Hypothalamus (tissue), 51 donors: ENCODE measurements at regions not wholly inside any gene's neighbourhood (a gene's known extent, or its start where the extent isn't known, plus 50 kb on each side); places are given as distances from the start of the nearest gene placed in this dataset.
A peak's percentile ranks its signal among the peaks of the same experiment; 100 is the strongest.
"Not testable (repeated sequence)": the region's sequence is repeated elsewhere in the genome, so short reads cannot be mapped to it uniquely, and the experiment has no call there.

ENCODE experiments used
- DNase-seq, 51 donors: peaks; one replicate each; lab custom pipeline; 2025; lab: John Stamatoyannopoulos, UW

DNA sequence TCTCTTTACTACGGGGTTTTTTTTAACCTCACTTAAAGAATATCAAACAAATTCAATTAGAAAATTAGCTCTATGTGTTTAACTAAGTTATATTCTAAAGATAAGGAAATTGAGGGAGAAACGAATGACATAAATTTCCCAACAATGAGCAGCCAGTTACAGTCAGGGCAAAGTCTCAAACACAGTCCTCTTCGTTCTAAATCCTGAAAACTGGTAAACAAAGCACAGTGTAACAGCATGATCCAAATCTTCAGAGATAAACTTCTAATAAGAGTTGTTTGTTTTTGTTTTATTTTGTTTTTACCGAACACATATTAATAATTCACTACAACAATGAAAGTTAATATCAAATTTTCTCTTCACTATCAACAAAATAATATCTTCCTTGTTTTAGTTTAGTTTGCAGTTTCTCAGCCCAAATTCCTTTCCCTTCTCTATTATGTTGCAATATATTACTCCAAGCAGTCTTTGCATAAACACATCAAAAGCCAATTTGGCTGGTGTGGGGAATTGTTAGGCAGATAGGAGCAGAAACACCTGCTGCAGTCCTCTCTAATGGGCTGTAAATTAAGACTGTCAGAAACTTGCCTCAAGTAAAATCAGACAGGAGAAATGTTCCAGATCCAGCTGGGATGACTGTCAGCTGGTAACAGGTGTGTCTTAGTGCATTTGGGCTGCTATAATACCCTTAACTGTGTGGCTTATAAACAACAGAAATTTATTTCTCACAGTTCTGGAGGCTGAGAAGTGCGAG, 106.5 kb upstream of the SGCG start:
- no peak for DNase-seq

DNA sequence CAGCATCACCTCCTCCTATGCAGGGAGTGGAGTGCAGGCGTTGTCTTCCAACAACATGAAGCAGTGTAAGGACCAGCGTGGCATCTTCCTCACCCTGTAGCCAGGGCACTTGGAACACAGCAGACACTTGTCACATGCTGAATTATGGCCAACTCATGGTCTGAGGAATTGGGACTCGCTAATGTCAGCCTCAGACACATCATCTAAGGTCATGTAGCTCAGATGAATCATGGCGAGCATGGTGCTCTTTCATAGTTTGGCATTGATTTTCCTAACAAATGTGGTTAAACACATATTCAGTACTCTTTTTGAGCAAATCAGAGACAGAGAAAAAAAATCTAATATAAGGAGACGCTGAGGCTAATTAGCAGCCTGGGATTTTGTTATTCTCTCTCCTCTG, 99.6 kb upstream of the SGCG start:
- DNase-seq, result no peak

DNA sequence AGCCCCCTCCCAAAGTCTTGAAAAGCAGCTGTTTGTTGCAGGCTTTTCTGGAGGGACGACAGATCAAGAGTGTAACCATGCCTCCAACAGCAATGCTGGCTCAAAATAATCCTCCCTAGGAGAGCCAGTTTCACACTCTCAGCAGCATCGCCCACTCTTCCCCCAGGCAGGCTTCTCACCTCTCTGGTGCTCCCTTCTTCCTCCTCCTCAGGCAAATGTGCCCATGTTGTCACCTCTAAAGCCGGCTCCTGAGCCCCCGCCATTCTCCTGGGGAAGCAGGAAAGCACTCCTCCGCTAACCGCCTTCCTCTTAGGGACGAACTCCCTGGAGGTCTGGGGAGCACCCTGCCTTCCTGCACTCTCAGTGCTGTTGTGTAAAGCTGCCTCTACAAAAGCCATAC, 98.9 kb upstream of the SGCG start:
- peak in 1 of 51 donors; percentile 5 for DNase-seq

DNA sequence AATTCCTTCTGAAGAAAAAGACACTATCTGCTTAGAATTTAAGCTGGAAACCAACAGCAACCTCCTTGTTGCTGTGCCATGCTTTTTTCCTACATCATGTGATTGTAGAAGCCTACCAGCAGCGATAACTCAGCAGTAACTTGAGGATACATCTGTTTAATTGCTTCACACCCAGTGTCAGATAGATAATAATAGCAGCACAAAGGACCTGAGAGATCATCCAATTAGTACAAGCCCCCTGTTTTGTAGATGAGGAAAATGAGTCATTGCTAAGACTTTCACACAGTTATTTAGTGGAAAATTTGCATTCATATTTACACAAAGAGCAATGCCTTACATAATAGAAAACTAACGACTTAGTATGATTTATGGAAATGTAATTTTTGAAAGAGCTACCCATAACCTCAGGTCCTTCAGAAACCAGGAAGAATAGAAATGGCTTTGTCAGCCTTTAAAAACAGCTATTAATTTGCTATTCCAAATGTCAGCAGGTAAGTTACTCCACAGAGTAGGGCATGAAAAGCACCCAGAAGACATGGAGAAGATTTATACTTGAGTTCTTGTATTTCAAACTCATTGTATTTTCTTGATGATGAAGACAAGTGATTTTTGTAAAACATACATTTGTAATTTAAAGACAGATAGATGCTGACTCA, 93.7 kb upstream of the SGCG start:
- no peak for DNase-seq

DNA sequence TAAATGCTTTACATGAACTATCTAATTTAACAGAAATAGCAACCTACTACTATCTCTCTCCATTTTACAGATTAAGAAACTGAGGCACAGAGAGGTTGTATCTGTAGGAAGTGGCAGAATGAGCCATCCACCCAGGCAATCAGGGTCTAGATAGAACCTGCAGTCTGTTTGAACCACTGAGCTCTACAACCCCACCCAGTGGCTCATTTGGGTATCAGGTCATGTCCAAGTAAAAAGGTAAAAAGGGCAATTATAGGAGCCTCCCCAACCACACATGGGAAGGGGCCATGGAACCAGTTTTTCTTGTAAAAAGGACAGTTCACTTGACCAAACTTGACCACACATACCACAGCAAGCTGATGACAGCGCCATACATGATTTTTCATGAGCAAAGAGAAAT, 92.9 kb upstream of the SGCG start:
- DNase-seq, result no peak

GRCh38 chr13:23098161-23098907, 82.4 kb upstream of the SGCG start:
- DNase-seq, result no peak

DNA sequence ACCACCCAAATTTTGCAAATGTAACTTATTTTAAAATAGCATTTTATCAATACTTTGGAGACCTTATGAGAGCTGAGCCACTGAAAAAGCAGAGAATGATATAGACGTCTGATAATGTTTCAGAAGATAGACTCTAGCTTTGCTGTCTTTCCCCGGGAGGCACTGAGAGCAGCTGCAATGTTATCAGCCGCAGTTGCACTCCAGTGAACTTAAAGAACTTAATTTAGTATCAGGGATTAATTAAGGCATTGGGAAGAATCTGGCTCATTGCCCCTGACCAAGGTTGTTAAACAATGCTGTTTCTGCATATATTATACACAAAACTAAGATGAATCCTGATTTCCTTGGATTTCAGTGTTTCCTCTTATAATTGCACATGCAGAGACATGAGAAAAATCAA, 75.7 kb upstream of the SGCG start:
- no peak for DNase-seq

DNA sequence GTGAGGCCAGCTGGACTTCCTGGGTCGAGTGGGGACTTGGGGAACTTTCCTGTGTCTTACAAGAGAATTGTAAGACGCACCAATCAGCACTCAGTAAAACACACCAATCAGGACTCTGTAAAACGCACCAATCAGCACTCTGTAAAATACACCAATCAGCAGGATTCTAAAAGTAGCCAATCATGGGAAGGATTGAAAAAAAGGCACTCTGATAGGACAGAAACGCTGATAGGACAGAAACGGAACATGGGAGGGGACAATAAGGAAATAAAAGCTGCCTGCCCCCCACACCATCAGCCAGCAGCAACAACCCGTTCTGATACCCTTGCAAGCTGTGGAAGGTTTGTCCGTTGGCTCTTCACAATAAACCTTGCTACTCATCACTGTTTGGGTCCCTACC, 73.1 kb upstream of the SGCG start:
- DNase-seq, result no peak

GRCh38 chr13:23119131-23119530, 61.6 kb upstream of the SGCG start:
- no peak for DNase-seq

GRCh38 chr13:23127540-23127939, 53.2 kb upstream of the SGCG start:
- not testable (repeated sequence) for DNase-seq

DNA sequence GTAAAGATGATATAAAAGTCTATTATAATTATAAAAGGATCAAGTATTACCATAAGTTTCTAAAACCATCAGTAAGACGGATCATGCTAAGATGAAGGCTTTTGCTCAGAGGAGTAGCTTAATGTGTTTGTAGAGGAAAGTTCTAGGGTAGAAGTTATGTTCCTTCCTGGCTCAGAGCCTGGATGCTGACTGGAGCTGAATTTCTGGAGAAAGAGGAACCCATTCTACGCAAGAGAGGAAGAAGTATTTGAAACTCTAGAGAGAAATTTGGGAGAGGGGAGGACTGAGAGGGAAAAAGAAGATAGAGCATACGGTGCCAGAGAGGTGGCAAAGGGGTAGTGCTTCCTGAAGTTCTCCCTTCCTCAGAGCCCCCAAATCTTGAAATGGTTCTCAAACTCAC, 51.4 kb upstream of the SGCG start:
- DNase-seq, result no peak
